ENCODE measurements at regions not wholly inside any gene's neighbourhood (a gene's known extent, or its start where the extent isn't known, plus 50 kb on each side); places are given as distances from the start of the nearest gene placed in this dataset.

DNA sequence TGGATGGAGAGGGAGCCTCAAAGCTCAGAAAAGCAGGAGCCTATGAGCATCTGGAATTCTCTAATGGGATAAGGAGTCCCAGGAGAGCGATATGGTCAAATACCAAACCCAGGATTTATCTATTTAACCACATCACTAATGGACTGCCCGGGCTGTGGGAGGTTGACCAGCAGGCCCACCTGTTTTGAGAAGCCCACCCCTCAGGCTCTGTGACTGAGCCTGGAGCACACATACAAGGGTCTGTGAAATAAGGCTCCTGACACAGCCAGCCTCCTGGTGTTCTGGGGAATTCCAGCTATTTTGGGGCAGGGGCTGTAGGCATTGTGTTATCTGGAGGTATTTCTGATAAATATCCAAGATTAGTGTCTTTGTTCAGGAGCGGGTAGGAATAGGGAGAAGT is 132.0 kb upstream of the C1orf21 start:
- Histone ChIP-seq H3K9me3 (no peaks in the 10 kb centered on the region), H3K4me1 (no peaks in the 10 kb centered on the region), H3K27me3 (no peaks in the 10 kb centered on the region), H3K36me3 (no peaks in the 10 kb centered on the region), H3K27ac (no peak overlapping the region), H3K4me3 (no peak overlapping the region)
- WGBS, 2 donors (ENCODE audit: low coverage in 1 of 2): 92 to 100% methylated on average over 1 to 3 of the region's 3 CpGs
- TF ChIP-seq CTCF (IDR thresholded peaks at IDR 0.05) (no peak), EP300 (IDR thresholded peaks at IDR 0.05; ENCODE audit: low read depth) (no peak), POLR2AphosphoS5 (IDR thresholded peaks at IDR 0.05) (no peak), POLR2A (IDR thresholded peaks at IDR 0.05) (no peak)
- intact Hi-C loops (cut with DNase I; ENCODE audit: low total_unique reads) (no loop called here), in situ Hi-C loops (cut with MboI; ENCODE audit: low pct_ligation_motif_present in 1 of 4, low pct_unique_long_range_greater_than_20kb in 1 of 4, low sequenced_read_pairs in 3 of 4) (no loop called here)
- no peak for DNase-seq

DNA sequence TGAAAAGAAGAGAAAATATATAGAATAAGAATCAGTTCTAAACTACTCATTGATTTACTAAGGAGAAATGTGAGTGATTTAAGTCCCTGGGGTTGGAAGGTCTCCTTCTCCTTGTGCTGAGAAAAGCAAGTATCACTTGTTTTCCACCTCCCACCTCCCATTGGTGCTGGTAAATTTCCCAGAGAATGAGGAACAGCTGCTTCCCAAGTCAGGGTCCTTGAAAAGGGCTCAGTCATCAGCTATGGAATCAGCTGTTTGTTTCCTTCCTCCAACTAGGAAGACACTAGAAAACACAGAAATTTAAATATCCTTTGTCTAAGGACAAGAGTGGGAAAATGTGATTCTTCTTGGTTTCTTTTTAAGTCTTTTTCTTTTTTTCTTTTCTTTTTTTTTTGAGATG is 131.3 kb upstream of the C1orf21 start:
- no peaks in the 10 kb centered on the region for H3K27me3 ChIP-seq
- DNase-seq: no peak
- no peak overlapping the region for H3K27ac ChIP-seq
- H3K4me3 ChIP-seq: no peak overlapping the region
- no peaks in the 10 kb centered on the region for H3K9me3 ChIP-seq
- H3K36me3 ChIP-seq: no peaks in the 10 kb centered on the region
- intact Hi-C loops (cut with DNase I; ENCODE audit: low total_unique reads): no loop called here
- TF ChIP-seq EP300 (IDR thresholded peaks at IDR 0.05; ENCODE audit: low read depth) (no peak), CTCF (IDR thresholded peaks at IDR 0.05) (no peak), POLR2A (IDR thresholded peaks at IDR 0.05) (no peak), POLR2AphosphoS5 (IDR thresholded peaks at IDR 0.05) (no peak)
- in situ Hi-C loops (cut with MboI; ENCODE audit: low pct_ligation_motif_present in 1 of 4, low pct_unique_long_range_greater_than_20kb in 1 of 4, low sequenced_read_pairs in 3 of 4): no loop called here
- H3K4me1 ChIP-seq: no peaks in the 10 kb centered on the region

- Histone ChIP-seq H3K4me1 (peaks cover 0 to 4% (median 0%) of the 10 kb centered on the region in 4 donors), H3K4me3 (no peak overlapping the region), H3K36me3 (no peaks in the 10 kb centered on the region), H3K27ac (no peak overlapping the region), H3K27me3 (no peaks in the 10 kb centered on the region), H3K9me3 (no peaks in the 10 kb centered on the region)
- 29 to 56% methylated on average over 5 of the region's 5 CpGs for WGBS, 2 donors (ENCODE audit: low coverage in 1 of 2)
- in situ Hi-C loops (cut with MboI; ENCODE audit: low pct_ligation_motif_present in 1 of 4, low pct_unique_long_range_greater_than_20kb in 1 of 4, low sequenced_read_pairs in 3 of 4): no loop called here
- intact Hi-C loops (cut with DNase I; ENCODE audit: low total_unique reads): no loop called here
- TF ChIP-seq POLR2A (IDR thresholded peaks at IDR 0.05) (no peak), EP300 (IDR thresholded peaks at IDR 0.05; ENCODE audit: low read depth) (no peak), CTCF (IDR thresholded peaks at IDR 0.05) (no peak), POLR2AphosphoS5 (IDR thresholded peaks at IDR 0.05) (no peak)
- no peak for DNase-seq
These were observed 129.0 kb upstream of the C1orf21 start for GRCh38 chr1:184257873-184258272.

- no peak for DNase-seq
- H3K9me3 ChIP-seq: no peaks in the 10 kb centered on the region
- no peak overlapping the region for H3K4me3 ChIP-seq
- intact Hi-C loops (cut with DNase I; ENCODE audit: low total_unique reads): no loop called here
- H3K27ac ChIP-seq: no peak overlapping the region
- no peaks in the 10 kb centered on the region for H3K36me3 ChIP-seq
- in situ Hi-C loops (cut with MboI; ENCODE audit: low pct_ligation_motif_present in 1 of 4, low pct_unique_long_range_greater_than_20kb in 1 of 4, low sequenced_read_pairs in 3 of 4): no loop called here
- WGBS, 2 donors (ENCODE audit: low coverage in 1 of 2): 73 to 88% methylated on average over 3 of the region's 3 CpGs
- peaks cover 0 to 4% (median 0%) of the 10 kb centered on the region in 4 donors for H3K4me1 ChIP-seq
- no peak for TF ChIP-seq EP300 (IDR thresholded peaks at IDR 0.05; ENCODE audit: low read depth)
- no peak for TF ChIP-seq POLR2AphosphoS5 (IDR thresholded peaks at IDR 0.05)
- no peak for TF ChIP-seq CTCF (IDR thresholded peaks at IDR 0.05)
- no peak for TF ChIP-seq POLR2A (IDR thresholded peaks at IDR 0.05)
- H3K27me3 ChIP-seq: no peaks in the 10 kb centered on the region
These were observed 128.3 kb upstream of the C1orf21 start for GRCh38 chr1:184258525-184258924.
